Kidney epithelial cell (primary cell): ENCODE measurements at regions not wholly inside any gene's neighbourhood (a gene's known extent, or its start where the extent isn't known, plus 50 kb on each side); places are given as distances from the start of the nearest gene placed in this dataset.

Experiments
- DNase-seq: peaks from one replicate; pipeline ENCODE4 v3.0.0-alpha.2; 2010; ENCODE audit warnings: low read depth
- H3K27me3 ChIP-seq: 2 replicates; pipeline ENCODE4 v1.6.0; 2011; ENCODE audit warnings: low read length; ENCODE audit not compliant: control insufficient read depth, insufficient read depth
- H3K36me3 ChIP-seq: 2 replicates; pipeline ENCODE4 v1.5.1; 2011; ENCODE audit warnings: low read length; ENCODE audit not compliant: control insufficient read depth, insufficient read depth
- H3K4me3 ChIP-seq: 2 replicates; pipeline ENCODE4 v1.5.1; 2011; ENCODE audit warnings: low read depth, mild to moderate bottlenecking, control low read depth, low read length
- CTCF ChIP-seq: IDR thresholded peaks from 2 replicates; pipeline ENCODE4 v1.5.1; 2011; ENCODE audit warnings: mild to moderate bottlenecking, moderate library complexity, low read length, control low read depth, inconsistent platforms; ENCODE audit not compliant: insufficient read depth, poor library complexity, severe bottlenecking

GRCh38 chr12:94855853-94856252, 147.6 kb downstream of the NDUFA12 start:
- TF ChIP-seq CTCF: no peak
- no peak for DNase-seq
- H3K36me3 ChIP-seq: no peaks in the 10 kb centered on the region
- no peak overlapping the region for H3K4me3 ChIP-seq
- H3K27me3 ChIP-seq: peaks cover 2% of the 10 kb centered on the region

GRCh38 chr12:94851396-94852028, 152.0 kb downstream of the NDUFA12 start:
- no peak for DNase-seq
- Histone ChIP-seq H3K4me3 (no peak overlapping the region), H3K27me3 (peaks cover 2% of the 10 kb centered on the region), H3K36me3 (no peaks in the 10 kb centered on the region)
- TF ChIP-seq CTCF: no peak

- DNase-seq: no peak
- Histone ChIP-seq H3K4me3 (no peak overlapping the region), H3K36me3 (no peaks in the 10 kb centered on the region), H3K27me3 (peaks cover 2% of the 10 kb centered on the region)
- TF ChIP-seq CTCF: no peak
These were observed 154.0 kb downstream of the NDUFA12 start for GRCh38 chr12:94849411-94849976.

GRCh38 chr12:94848966-94849365, 154.5 kb downstream of the NDUFA12 start:
- no peak for DNase-seq
- TF ChIP-seq CTCF: no peak
- Histone ChIP-seq H3K4me3 (no peak overlapping the region), H3K36me3 (no peaks in the 10 kb centered on the region), H3K27me3 (peaks cover 2% of the 10 kb centered on the region)

GRCh38 chr12:94845110-94845509, 158.4 kb downstream of the NDUFA12 start:
- no peak for TF ChIP-seq CTCF
- Histone ChIP-seq H3K27me3 (no peaks in the 10 kb centered on the region), H3K36me3 (no peaks in the 10 kb centered on the region), H3K4me3 (no peak overlapping the region)
- DNase-seq: no peak

GRCh38 chr12:94844452-94844851, 159.0 kb downstream of the NDUFA12 start:
- H3K4me3 ChIP-seq: no peak overlapping the region
- DNase-seq: no peak
- H3K27me3 ChIP-seq: no peaks in the 10 kb centered on the region
- no peak for TF ChIP-seq CTCF
- no peaks in the 10 kb centered on the region for H3K36me3 ChIP-seq
